ENCODE measurements at regions not wholly inside any gene's neighbourhood (a gene's known extent, or its start where the extent isn't known, plus 50 kb on each side); places are given as distances from the start of the nearest gene placed in this dataset.

DNA sequence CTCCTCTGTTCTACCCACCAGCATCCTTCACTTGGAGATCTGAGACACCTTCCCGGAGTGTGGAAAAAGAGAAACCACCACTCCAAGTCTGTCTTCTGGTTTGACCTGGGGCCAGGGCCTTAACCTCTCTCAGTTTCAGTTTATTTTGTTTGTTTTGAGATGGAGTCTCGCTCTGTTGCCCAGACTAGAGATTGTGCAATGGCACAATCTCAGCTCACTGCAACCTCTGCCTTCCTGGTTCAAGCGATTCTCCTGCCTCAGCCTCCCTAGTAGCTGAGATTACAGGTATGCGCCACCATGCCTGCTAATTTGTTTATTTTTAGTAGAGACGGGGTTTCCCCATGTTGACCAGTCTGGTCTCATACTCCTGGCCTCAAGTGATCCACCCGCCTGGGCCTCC, 271.1 kb upstream of the TNRC6C start:
- no peak for TF ChIP-seq CTCF (IDR thresholded peaks at IDR 0.05)
- TF ChIP-seq POLR2A (IDR thresholded peaks at IDR 0.05) = no peak

All from vagina (tissue), 2 donors.